ENCODE measurements at regions not wholly inside any gene's neighbourhood (a gene's known extent, or its start where the extent isn't known, plus 50 kb on each side); places are given as distances from the start of the nearest gene placed in this dataset.

DNA sequence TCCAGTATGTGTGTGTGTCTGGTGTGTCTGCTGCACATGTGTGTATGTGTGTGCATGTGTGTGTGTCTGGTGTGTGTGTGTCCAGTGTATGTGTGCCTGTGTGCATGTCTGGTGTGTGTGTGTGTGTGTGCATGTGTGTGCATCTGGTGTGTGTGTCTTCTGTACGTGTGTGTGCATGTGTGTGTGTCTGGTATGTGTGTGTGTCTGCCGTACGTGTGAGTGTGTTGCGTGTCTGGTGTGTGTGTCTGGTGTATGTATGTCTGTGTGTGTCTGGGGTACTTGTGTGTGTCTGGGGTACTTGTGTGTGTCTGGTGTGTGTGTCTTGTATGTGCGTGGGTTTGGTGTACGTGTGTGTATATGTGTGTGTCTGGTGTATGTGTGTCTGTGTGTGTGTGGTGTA lies 289.1 kb upstream of the SHH start:
- TF ChIP-seq, protein P1, sequence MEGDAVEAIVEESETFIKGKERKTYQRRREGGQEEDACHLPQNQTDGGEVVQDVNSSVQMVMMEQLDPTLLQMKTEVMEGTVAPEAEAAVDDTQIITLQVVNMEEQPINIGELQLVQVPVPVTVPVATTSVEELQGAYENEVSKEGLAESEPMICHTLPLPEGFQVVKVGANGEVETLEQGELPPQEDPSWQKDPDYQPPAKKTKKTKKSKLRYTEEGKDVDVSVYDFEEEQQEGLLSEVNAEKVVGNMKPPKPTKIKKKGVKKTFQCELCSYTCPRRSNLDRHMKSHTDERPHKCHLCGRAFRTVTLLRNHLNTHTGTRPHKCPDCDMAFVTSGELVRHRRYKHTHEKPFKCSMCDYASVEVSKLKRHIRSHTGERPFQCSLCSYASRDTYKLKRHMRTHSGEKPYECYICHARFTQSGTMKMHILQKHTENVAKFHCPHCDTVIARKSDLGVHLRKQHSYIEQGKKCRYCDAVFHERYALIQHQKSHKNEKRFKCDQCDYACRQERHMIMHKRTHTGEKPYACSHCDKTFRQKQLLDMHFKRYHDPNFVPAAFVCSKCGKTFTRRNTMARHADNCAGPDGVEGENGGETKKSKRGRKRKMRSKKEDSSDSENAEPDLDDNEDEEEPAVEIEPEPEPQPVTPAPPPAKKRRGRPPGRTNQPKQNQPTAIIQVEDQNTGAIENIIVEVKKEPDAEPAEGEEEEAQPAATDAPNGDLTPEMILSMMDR (IDR thresholded peaks at IDR 0.05; ENCODE audit: insufficient read depth, low read length, poor library complexity, severe bottlenecking): no peak
- TF ChIP-seq EZH2phosphoT487 (conservative IDR thresholded peaks at IDR 0.05; ENCODE audit: low read length): no peak
